ENCODE measurements at regions not wholly inside any gene's neighbourhood (a gene's known extent, or its start where the extent isn't known, plus 50 kb on each side); places are given as distances from the start of the nearest gene placed in this dataset.
A peak's percentile ranks its signal among the peaks of the same experiment; 100 is the strongest.

GRCh38 chr16:79497606-79498350, 102.8 kb downstream of the MAF start:
- no peak for DNase-seq

GRCh38 chr16:79493911-79494310, 106.6 kb downstream of the MAF start:
- DNase-seq, result no peak

DNA sequence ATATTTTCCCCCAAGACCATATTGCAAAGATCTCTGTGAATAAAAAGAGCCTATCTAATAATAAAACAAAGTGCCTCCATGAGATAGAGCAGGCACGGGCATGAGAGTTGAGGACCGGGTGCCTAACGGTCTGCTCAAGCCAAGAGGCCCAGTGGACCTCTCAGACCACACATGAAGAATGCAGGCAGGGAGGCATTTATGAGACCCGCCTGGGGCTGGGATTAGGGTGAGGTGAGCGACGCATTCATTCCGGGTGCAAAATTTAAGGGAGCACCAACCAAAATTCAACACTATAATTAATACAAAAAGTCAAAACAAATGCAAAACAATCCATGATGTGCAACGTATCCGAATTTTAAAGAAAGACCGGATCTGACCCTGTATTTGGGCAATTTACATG, 108.5 kb downstream of the MAF start:
- no peak for DNase-seq

DNA sequence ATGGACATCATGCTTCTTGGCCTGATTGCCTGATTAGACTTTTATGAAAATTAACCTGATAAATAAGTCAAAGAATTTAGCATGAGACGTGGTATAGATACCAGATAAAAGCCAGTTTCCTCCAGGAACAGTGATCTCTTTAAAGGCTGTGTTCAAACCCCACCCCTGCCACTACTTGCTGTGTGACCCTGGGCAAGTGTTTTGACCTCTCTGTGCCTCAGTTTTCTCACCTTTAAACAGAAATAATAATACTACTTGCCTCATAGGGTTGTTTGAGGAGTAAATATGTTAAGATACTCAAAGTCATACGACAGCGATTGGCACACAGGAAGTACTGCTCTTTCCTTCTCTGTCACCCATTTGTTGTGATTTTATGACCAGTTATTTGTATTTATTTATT, 115.5 kb downstream of the MAF start:
- no peak for DNase-seq

DNA sequence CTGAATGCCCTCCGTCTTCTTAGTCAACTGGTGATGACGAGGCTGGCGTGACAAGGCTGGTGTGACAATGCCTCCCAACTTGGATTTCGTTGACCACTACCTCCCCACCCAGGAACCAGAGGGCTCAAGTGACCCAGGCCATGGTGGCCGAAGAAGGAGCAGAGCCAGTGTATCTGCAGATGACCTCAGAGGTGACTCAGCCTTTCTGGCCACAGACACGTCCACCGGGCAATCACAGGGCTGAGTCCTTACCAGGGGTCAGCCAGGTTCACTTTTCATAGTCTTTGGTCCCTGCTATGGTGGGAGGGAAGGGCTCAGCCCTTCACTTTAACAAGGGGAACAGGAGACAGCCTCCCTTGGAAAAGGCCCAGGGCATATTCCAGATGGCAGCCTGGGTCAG, 116.3 kb downstream of the MAF start:
- DNase-seq, result no peak

DNA sequence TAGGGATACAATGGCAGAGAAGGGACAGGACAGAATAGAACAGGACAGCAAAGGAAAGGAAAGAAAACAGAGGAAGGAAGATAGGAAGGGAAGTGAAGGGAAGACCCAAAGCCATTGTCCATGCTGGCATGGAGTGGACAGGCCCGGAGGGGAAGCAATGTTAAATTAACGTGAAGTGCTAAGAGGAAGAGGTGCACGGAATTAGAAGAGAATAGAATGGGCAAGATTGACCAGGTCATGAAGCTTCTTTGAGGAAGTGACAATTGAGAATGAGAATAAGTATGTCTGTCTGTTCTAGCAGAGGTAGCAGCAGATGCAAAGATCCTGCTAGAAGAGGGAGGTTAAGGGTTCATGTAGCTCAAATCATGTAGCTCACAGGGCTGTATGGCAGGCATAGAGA, 117.2 kb downstream of the MAF start:
- DNase-seq, result no peak

DNA sequence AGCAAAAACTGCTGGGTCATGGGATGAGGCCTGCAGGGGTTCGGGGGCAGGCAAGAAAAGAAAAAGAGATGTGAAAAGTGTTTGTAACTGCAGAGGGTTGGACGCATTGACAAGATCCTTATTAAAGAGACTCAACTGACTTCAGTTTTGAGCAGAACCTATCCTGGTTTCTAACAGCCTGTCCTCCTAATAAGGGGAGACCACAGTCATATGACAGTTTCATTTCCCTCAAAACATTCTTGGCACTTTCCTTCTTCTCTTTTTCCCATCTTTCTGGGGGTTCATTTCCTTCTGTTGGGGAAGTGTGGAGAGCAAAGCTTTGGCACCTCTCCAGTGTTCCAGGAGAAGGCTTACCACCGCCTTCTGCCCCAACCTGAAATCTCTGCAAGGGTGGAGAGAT, 118.5 kb downstream of the MAF start:
- DNase-seq, result no peak

- no peak for DNase-seq
Observed at GRCh38 chr16:79480929-79481328, 119.6 kb downstream of the MAF start.

GRCh38 chr16:79480056-79480455, 120.5 kb downstream of the MAF start:
- no peak for DNase-seq

- DNase-seq, result no peak
Observed at GRCh38 chr16:79476580-79476979, 124.0 kb downstream of the MAF start.

- no peak for DNase-seq
Observed at GRCh38 chr16:79475841-79476240, 124.7 kb downstream of the MAF start.

- no peak for DNase-seq
Observed at GRCh38 chr16:79473456-79473855, 127.1 kb downstream of the MAF start.

DNA sequence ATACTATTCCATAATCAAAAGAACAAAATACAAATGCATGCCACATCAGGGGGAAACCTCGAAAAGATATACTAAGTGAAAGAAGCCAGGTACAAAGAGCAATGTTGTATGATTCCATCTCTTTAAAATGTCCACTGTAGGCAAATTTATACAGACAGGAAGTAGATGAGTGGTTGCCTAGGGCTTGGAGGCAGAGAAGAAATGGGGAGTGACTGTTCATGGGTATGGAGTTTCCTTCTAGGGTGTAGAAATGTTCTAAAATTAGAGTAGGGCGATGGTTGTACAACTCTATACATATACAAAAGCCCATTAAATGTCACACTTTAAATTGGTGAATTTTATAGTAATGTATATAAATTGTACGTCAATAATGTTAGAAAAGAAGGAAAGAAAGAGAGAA, 128.1 kb downstream of the MAF start:
- DNase-seq, result no peak

DNA sequence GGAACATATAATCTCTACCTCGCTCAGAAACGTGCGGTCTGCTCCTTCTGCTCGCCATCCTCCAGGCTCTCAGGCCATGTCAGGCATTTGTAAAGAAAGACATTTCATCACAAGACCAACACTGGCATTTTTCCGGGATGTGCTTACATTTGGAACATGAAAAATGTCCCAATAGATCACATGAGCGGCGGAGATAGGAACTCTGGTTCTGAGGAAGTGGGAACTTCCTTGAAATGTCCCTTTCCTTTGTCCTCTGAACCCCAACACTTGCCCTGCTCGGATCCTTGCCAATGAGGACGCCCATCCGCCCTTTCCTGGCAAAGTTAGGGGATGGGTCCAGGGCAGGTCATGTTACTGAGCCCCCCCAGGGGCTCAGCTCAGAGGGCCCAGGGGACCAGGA, 130.5 kb downstream of the MAF start:
- DNase-seq, result no peak

GRCh38 chr16:79468631-79469030, 131.9 kb downstream of the MAF start:
- DNase-seq, result no peak

DNA sequence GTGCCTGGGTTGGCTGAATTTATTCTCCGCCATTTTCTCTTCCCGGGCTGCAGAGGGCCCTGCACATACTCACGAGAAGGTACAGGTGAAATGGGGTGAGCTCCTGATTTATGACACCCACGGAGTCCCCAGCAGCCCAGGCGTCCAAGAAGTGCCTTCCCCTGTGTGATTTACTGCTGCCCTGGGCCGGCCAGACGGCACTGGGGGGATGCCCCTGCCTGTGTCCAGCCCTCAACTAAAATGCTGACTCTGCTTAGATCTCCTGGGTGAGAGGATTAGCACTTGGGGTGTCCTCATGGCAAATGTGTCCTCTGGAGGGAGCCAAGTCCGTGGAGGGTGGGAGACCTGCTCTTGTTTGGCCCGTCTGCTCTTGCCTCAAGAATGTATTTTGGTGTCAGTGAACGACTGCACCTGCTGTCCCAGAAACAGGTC, 132.4 kb downstream of the MAF start:
- DNase-seq, result no peak

GRCh38 chr16:79466111-79466510, 134.4 kb downstream of the MAF start:
- DNase-seq, result no peak

DNA sequence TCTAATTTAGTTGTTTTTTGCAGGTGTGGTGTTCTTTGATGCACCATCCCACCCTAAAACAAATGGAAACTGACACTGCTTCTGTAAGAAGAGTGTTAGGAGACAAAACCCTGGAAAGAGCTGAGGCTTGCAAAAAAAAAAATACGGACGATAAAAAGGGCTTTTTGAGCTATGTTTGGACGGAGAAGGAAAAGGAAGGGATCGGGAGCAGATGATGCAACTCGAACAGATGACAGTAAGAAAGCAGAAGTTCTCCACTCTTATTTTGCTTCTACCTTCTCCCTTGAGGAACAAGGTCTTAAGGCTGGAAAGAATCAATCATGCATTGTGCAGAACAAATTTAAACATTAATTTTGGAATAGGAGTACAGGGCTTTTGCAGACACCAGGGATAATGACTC, 136.7 kb downstream of the MAF start:
- DNase-seq, result no peak

DNA sequence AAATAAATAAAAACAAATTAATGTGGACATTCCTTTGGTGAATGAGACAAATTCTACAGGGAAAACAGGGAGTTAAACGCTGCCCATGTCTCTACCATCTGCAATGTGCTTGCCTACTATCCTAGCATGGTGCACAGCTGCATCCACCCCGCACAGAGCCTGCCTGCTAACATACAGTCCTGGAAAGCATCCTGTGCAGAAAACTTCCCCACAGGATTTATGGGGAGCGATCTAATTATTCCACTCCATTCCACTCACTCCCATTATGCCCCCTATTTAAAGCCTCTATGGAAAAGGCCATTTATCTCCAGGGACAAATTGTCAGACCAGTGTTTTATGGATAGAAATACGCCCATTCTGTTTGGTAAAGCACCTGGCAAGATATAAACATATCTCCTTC, 144.5 kb downstream of the MAF start:
- no peak for DNase-seq

- no peak for DNase-seq
Observed at GRCh38 chr16:79452671-79453070, 147.9 kb downstream of the MAF start.

DNA sequence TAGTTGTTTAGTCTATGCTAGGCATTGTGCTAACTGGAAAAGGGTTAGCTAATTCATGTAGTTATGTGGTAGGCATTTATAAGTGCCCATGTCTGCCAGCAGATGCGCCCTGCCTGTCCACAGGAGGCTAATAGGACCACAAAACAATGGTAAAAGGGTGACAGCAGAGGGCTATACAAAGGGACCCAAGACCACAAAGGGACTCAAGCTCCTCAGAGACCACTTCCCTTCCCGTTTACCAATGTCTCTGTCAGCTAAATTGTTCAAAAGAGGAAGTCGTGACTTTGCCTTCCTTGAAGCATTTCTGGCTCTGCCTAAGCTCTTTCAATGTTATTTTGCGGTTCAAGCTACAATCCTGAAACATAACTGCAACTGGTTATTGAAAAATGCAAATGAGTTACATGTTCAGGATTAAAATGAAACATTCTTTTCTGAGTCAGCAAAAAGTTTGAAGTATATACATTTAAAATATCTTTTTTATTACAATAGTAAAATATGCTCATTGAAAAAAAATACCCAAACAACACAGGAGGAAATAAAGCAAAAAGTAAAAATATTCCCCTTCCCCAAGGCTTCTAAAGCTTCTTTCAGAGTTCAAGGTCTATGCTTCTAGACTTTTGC, 149.2 kb downstream of the MAF start:
- DNase-seq, result peak; percentile 4

DNA sequence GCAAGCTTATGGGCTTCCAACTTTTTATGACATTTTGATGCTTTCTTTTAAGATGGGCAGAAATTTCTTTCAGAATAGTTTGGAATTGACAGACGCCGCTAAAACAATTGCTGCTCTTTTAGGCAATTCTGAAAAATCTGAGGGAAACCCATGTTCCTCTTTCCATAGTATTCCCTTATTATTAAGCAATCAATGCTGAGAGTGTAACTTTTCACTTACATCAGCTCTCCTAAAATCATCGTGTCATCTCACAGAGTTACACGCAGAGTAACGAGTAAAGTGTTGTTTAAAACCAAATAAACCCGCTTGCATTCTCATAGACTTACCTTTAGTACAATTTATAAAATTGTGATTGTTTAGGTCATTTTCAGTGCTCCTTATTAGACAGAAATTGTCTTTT, 150.6 kb downstream of the MAF start:
- no peak for DNase-seq

- DNase-seq, result no peak
Observed at GRCh38 chr16:79449067-79449769, 151.3 kb downstream of the MAF start.

- DNase-seq, result no peak
Observed at GRCh38 chr16:79444572-79444971, 156.0 kb downstream of the MAF start.
